HEK293T (cell line): ENCODE measurements at regions not wholly inside any gene's neighbourhood (a gene's known extent, or its start where the extent isn't known, plus 50 kb on each side); places are given as distances from the start of the nearest gene placed in this dataset.

Source experiments
- CTCF ChIA-PET: fragments of 350-600 bp; formaldehyde crosslinking; extraction: SDS; loops from one replicate; lab custom pipeline; 2021; ENCODE audit warnings: antibody characterized with exemption, inconsistent platforms; lab: Yijun Ruan, JAX
- POLR2A ChIA-PET: fragments of 350-600 bp; formaldehyde crosslinking; extraction: SDS; loops from one replicate; lab custom pipeline; 2020; ENCODE audit warnings: antibody characterized with exemption, inconsistent platforms; lab: Yijun Ruan, JAX
- DNase-seq: peaks from one replicate; pipeline ENCODE4 v3.0.0; 2012; ENCODE audit warnings: mixed read lengths; ENCODE audit errors: extremely low spot score
- ARNT ChIP-seq: fragments of 450-650 bp; IDR thresholded peaks from 2 replicates; pipeline ENCODE4 v1.6.1; 2017; ENCODE audit warnings: mild to moderate bottlenecking
- BHLHE40 ChIP-seq: fragments of 450-650 bp; IDR thresholded peaks from 2 replicates; pipeline ENCODE4 v1.6.1; 2016; ENCODE audit warnings: mild to moderate bottlenecking, moderate library complexity, borderline replicate concordance
- CTBP1 ChIP-seq: fragments of 450-650 bp; IDR thresholded peaks from 2 replicates; pipeline ENCODE4 v1.6.1; 2016; ENCODE audit warnings: borderline replicate concordance
- ELF4 ChIP-seq: fragments of 450-650 bp; IDR thresholded peaks from 2 replicates; pipeline ENCODE4 v1.6.1; 2017; ENCODE audit warnings: antibody characterized with exemption
- FOXA1 ChIP-seq: fragments of 450-650 bp; IDR thresholded peaks from 2 replicates; pipeline ENCODE4 v1.6.1; 2016; ENCODE audit warnings: mild to moderate bottlenecking
- FOXK2 ChIP-seq: fragments of 450-650 bp; IDR thresholded peaks from 2 replicates; pipeline ENCODE4 v1.6.1; 2016; ENCODE audit warnings: mild to moderate bottlenecking
- FOXM1 ChIP-seq: fragments of 450-650 bp; IDR thresholded peaks from 2 replicates; pipeline ENCODE4 v1.6.1; 2017; ENCODE audit warnings: mild to moderate bottlenecking, borderline replicate concordance
- HDGF ChIP-seq: fragments of 450-650 bp; IDR thresholded peaks from 2 replicates; pipeline ENCODE4 v1.6.1; 2017; ENCODE audit warnings: antibody characterized with exemption, borderline replicate concordance
- L3MBTL2 ChIP-seq: fragments of 450-650 bp; conservative IDR thresholded peaks from 2 replicates; pipeline ENCODE4 v1.6.1; 2016; ENCODE audit warnings: mild to moderate bottlenecking
- LEF1 ChIP-seq: fragments of 450-650 bp; IDR thresholded peaks from 2 replicates; pipeline ENCODE4 v1.6.1; 2017; ENCODE audit warnings: mild to moderate bottlenecking, borderline replicate concordance
- NFRKB ChIP-seq: fragments of 450-650 bp; IDR thresholded peaks from 2 replicates; pipeline ENCODE4 v1.6.1; 2016; ENCODE audit warnings: mild to moderate bottlenecking, moderate library complexity
- SP1 ChIP-seq: fragments of 450-650 bp; IDR thresholded peaks from 2 replicates; pipeline ENCODE4 v1.6.1; 2017
- SUZ12 ChIP-seq: fragments of 450-650 bp; IDR thresholded peaks from 2 replicates; pipeline ENCODE4 v1.6.1; 2016; ENCODE audit warnings: mild to moderate bottlenecking
- TARDBP ChIP-seq: fragments of 450-650 bp; IDR thresholded peaks from 2 replicates; pipeline ENCODE4 v1.6.1; 2016
- ZNF384 ChIP-seq: fragments of 450-650 bp; IDR thresholded peaks from 2 replicates; pipeline ENCODE4 v1.6.1; 2016
- TF ChIP-seq, protein P1 (sequence below): fragments of 450-650 bp; IDR thresholded peaks from 2 replicates; pipeline ENCODE4 v1.6.1; 2016

DNA sequence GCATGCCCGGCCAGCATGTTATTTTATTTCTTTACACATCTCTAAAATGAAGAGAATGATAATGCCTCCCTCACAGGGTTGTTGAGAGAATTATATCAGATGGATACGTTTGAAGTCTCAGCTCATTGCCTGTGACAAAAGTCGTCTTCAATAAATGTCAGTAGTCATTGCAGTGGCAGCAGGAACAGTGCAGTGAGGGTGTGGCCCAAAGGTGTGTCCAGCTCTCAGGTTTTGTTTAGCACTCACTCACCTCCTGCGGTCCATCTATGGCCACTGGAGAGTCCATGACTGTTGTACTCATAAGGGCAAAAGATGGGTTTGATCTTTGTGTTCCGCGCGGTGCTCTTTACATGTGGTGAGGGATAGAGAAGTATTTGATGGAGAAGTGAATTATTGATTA, 77.2 kb upstream of the TIAM2 start:
- no peak for TF ChIP-seq FOXK2
- CTCF ChIA-PET: interaction anchor here (1.0 kb wide), 1 partner anchor 242 kb away, joined by 3 read pairs; no protein-coding TSS in a partner anchor
- no peak for DNase-seq
- POLR2A ChIA-PET: no interaction called here

DNA sequence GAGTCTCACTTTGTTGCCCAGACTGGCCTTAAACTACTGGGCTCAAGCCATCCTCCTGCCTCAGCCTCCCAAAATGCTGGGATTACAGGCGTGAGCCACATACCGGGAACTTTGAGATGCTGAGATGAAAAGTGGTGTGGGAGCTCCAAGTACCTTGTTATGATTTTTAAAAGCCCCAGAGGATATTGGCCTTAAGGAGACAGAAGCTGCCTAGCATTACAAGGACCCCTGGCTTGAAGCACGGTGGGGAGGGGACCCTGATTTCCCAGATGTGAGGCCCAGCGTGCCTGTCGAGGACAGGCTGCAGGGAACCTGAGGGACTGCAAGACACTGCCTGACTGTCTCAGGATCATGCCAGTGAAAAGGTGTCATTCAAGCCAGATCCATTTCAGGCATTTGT, 75.3 kb upstream of the TIAM2 start:
- no peak for DNase-seq
- no peak for TF ChIP-seq CTBP1
- TF ChIP-seq, protein P1, sequence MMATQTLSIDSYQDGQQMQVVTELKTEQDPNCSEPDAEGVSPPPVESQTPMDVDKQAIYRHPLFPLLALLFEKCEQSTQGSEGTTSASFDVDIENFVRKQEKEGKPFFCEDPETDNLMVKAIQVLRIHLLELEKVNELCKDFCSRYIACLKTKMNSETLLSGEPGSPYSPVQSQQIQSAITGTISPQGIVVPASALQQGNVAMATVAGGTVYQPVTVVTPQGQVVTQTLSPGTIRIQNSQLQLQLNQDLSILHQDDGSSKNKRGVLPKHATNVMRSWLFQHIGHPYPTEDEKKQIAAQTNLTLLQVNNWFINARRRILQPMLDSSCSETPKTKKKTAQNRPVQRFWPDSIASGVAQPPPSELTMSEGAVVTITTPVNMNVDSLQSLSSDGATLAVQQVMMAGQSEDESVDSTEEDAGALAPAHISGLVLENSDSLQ: no peak
- TF ChIP-seq FOXM1: no peak
- no peak for TF ChIP-seq FOXA1
- TF ChIP-seq HDGF: no peak
- TF ChIP-seq SUZ12: no peak
- no peak for TF ChIP-seq ZNF384
- TF ChIP-seq NFRKB: no peak
- POLR2A ChIA-PET: no interaction called here
- CTCF ChIA-PET: interaction anchor here (0.6 to 0.9 kb wide), 3 partner anchors 10 to 457 kb away, joined by 3 read pairs; no protein-coding TSS in a partner anchor

DNA sequence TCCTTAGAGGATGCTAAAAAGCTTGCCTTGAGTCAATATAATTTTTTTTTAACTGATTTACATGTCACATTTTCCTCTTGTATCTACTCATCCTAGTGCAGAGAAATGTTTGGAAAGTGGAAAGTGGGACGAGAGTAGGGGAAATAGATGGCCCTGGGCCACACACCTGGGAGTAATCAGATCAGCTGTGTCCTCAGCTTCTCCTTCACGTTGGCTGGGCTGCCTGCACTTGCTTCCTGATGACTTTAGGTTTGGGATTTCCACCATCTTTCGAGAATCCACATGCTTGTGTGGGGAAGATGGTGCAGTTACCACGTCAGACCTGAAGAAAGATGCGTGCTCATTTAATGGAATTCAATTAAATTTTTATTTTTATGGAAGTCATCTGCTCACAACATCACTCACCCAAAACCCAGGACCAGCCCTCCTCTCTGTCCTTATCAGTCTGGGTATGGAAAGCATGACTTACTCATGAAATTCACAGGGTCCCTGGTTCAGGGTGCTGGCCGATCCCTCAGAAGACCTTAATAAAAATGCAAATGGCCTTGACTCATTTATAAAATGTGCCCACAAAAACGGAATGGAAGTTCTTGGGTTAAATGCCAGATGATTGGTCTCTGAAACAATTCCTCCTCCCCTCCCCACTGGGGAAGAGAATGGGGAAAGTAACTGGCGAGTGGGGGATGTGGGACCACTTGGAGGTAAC, 74.5 kb upstream of the TIAM2 start:
- no peak for DNase-seq
- ChIA-PET CTCF (interaction anchor here (0.9 kb wide), 1 partner anchor 52 kb away, joined by 3 read pairs; no protein-coding TSS in a partner anchor), POLR2A (no interaction called here)

DNA sequence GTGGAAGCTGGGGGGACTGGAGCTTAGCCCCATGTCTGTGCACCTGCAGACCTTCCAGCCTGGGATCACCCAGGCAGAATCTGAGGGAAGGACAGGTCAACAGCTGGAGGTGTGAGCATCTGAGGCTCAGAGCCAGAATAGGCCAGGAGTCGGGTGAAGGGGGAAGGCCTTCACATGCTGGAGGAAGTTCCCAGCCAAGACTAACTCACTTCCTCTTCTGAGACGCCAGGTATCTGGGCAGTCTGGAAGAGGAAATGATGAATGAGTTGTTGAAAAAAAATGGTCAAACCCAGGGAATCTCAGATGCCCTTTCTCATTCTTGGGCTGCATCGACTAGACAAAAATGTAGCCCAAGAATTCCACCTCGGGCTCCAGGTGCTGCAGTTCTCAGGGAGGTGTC, 73.6 kb upstream of the TIAM2 start:
- POLR2A ChIA-PET: no interaction called here
- no peak for TF ChIP-seq NFRKB
- TF ChIP-seq FOXM1: no peak
- CTCF ChIA-PET: no interaction called here
- DNase-seq: no peak

More for the DNA sequence above, 74.5 kb upstream of the TIAM2 start:
- TF ChIP-seq SUZ12 (no peak), TARDBP (no peak), ELF4 (no peak), ARNT (no peak), BHLHE40 (no peak), ZNF384 (no peak), FOXM1 (no peak)
- TF ChIP-seq, protein P1: no peak

DNA sequence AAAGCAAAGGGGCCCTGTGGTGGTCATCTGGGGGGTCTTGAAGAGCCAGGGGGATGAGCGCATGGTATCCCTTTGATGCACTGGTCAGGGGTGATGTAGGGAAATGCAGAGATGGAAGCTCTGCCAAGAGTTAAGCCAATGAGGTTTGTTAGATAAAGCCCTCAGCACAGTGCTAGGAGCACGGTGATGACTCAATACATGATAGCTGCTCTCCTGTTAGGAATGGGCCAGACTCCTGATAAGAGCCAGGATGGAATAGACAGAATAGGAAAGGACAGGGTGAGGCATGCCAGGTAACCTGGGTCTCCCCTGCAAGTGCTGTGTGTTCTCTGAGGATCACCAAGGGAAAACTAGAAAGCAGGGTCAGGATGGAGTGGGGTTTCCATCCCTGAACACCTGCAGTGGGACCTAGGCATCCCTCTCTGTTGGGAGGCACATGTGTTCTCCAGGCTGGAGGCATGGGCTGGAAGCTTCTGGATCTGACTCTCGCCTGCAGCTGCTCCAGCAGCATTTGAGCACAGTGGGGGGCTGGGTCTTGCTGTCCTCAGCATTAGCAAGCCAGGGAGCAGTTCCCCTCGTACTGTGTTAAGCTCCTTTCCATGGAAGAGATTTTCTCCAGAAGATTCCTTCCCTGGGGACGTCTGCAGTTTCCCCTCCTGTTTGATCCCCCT, 71.8 kb upstream of the TIAM2 start:
- TF ChIP-seq FOXK2: no peak
- DNase-seq: no peak
- CTCF ChIA-PET: interaction anchor here (0.8 kb wide), 1 partner anchor 250 kb away, joined by 4 read pairs; no protein-coding TSS in a partner anchor
- POLR2A ChIA-PET: no interaction called here

DNA sequence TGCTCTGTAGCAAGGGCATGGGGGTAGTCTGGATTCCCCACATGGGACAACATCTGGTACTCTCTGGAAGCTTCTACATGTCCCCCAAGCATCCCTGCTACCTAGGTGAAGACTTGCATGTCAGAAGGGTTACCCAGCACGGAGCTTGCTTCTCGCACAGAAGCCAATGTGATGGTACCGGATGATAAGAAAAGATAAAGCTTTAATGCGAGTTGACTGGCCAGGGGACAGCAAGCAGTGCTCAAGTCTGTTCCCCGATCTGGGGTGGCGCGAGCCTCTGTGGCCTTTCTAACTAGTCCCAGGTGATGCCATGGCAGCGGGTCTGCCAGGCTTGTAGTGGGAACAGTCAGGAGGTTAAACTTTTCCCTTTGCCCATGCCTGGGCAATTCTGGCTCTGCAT, 70.0 kb upstream of the TIAM2 start:
- CTCF ChIA-PET: interaction anchor here (0.7 to 0.9 kb wide), 2 partner anchors 252 to 260 kb away, joined by 3 to 6 read pairs; no protein-coding TSS in a partner anchor

DNA sequence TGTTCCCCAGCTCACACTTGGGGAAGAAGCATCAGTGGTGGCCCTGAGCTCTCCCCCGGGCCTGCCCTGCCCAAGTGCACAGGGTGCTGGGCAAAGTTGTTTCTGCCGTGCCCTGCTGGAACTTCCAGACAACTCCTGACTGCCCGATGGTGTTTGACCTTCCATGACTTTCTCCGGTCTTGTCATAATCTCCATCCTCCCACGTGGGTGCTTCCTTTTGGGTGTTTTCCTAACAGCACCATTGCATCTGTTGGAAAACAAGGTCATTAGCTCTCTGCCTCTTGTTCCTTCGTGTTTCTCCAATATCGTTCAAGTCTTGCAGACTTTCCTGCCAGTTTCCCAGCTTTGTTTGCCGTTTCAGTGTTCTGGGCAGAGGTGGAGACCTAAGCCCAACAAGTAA, 68.7 kb upstream of the TIAM2 start:
- TF ChIP-seq LEF1: no peak
- TF ChIP-seq FOXM1: no peak
- TF ChIP-seq CTBP1: no peak
- TF ChIP-seq ELF4: no peak
- TF ChIP-seq FOXK2: no peak
- TF ChIP-seq, protein P1: no peak
- TF ChIP-seq NFRKB: no peak
- no peak for TF ChIP-seq TARDBP
- TF ChIP-seq FOXA1: no peak
- no peak for TF ChIP-seq BHLHE40
- TF ChIP-seq SP1: no peak
- TF ChIP-seq HDGF: no peak
- TF ChIP-seq L3MBTL2: no peak
- no peak for TF ChIP-seq ZNF384
- no peak for DNase-seq
- ChIA-PET CTCF (interaction anchor here (0.6 kb wide), 1 partner anchor 18 kb away, joined by 3 read pairs; no protein-coding TSS in a partner anchor), POLR2A (no interaction called here)

More for the DNA sequence above, 70.0 kb upstream of the TIAM2 start:
- no peak for DNase-seq
- TF ChIP-seq NFRKB (no peak), SP1 (no peak), FOXA1 (no peak), HDGF (no peak), ELF4 (no peak), ZNF384 (no peak), LEF1 (no peak), FOXK2 (no peak), SUZ12 (no peak), CTBP1 (no peak), L3MBTL2 (no peak), ARNT (no peak), TARDBP (no peak), FOXM1 (no peak), BHLHE40 (no peak)
- TF ChIP-seq, protein P1: no peak
- POLR2A ChIA-PET: no interaction called here
